SK-N-MC (cell line): ENCODE measurements at regions not wholly inside any gene's neighbourhood (a gene's known extent, or its start where the extent isn't known, plus 50 kb on each side); places are given as distances from the start of the nearest gene placed in this dataset.

ENCODE experiments used
- DNase-seq: peaks from one replicate; pipeline ENCODE4 v3.0.0-alpha.2; 2011; ENCODE audit warnings: low read depth, low spot score
- H3K27ac ChIP-seq: fragments of 200-600 bp; sonication (generic); 2 replicates; pipeline ENCODE4 v1.5.1; 2016; ENCODE audit warnings: mixed run types
- H3K36me3 ChIP-seq: fragments of 200-600 bp; sonication (generic); 2 replicates; pipeline ENCODE4 v1.6.1; 2017; ENCODE audit warnings: antibody characterized with exemption, low read length, mixed read lengths; ENCODE audit not compliant: insufficient read depth
- H3K4me3 ChIP-seq: fragments of 200-600 bp; sonication (generic); 2 replicates; pipeline ENCODE4 v1.5.1; 2016
- H3K9ac ChIP-seq: fragments of 200-600 bp; sonication (generic); 2 replicates; pipeline ENCODE4 v1.8.0; 2017; ENCODE audit warnings: mixed run types, mixed read lengths; ENCODE audit not compliant: insufficient read length
- H3K9me3 ChIP-seq: fragments of 200-600 bp; sonication (generic); 2 replicates; pipeline ENCODE4 v1.6.1; 2017; ENCODE audit warnings: low read depth, mild to moderate bottlenecking, antibody characterized with exemption, low read length, moderate library complexity, mixed read lengths
- EZH2 ChIP-seq: fragments of 200-600 bp; sonication (generic); IDR thresholded peaks from one replicate; pipeline ENCODE4 v1.6.1; 2017; ENCODE audit warnings: antibody characterized with exemption
- FOXP2 ChIP-seq: optimal IDR thresholded peaks from 2 replicates; pipeline ENCODE3; 2011; ENCODE audit warnings: mild to moderate bottlenecking, moderate library complexity; ENCODE audit not compliant: insufficient read depth; ENCODE audit errors: extremely low read length, control extremely low read depth
- POLR2AphosphoS5 ChIP-seq: IDR thresholded peaks from 2 replicates; pipeline ENCODE4 v1.6.1; 2012; ENCODE audit warnings: mild to moderate bottlenecking, low read depth, low read length, borderline replicate concordance

DNA sequence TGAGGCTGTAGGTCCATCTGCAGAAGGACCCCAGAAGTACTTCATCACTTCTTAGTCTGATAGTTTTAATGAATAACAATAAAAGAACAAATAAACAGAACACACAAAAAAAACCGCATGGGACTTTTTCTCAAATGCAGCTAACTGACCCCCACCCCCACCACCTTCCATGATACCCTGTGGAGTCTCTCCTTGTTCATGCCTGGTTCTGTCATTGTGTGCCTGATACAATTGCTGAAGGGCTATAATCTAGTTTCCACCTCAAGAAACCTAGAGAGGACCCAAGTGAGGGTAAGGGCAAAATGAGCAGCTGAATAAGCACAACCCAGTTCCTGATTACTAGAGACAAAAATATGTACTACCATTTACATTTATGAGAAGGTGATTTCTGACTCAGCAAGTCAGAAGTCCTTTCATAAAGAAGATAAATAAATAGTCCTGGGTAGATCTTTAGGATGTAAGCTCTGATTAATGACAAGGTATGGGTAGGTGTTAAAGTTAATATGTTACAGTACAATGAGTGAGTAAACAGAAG, 155.1 kb downstream of the TMA16 start:
- peak overlapping the region; percentile 6; the same call in 1 of the 2 replicates for H3K27ac ChIP-seq
- no peak overlapping the region for H3K4me3 ChIP-seq
- TF ChIP-seq POLR2AphosphoS5 (no peak), EZH2 (no peak), FOXP2 (no peak)
- no peaks in the 10 kb centered on the region; the same call in 1 of the 2 replicates for H3K9me3 ChIP-seq
- no peaks in the 10 kb centered on the region for H3K36me3 ChIP-seq
- DNase-seq, result no peak
- no peak overlapping the region for H3K9ac ChIP-seq

DNA sequence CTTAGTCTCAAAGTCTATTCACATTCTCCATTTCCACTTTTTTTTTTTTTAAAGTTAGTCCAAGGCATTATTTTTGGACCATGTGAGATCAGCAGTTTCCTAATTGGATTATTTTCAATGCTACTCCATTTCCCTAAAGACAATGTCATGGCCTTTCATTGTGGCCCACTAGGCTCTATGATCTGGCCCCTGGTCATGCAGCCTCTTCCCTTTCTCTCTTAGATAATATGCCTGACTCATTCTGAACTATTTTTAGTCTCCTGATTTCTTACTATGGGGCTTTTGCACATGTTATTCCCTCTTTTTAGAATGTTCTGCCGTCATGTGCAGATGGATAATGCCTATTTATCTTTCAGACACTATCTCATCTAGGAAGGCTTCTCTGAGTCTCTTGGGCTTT, 157.3 kb downstream of the TMA16 start:
- no peak for DNase-seq
- Histone ChIP-seq H3K27ac (no peak overlapping the region), H3K4me3 (no peak overlapping the region), H3K9me3 (no peaks in the 10 kb centered on the region), H3K36me3 (no peaks in the 10 kb centered on the region), H3K9ac (no peak overlapping the region)
- no peak for TF ChIP-seq POLR2AphosphoS5

DNA sequence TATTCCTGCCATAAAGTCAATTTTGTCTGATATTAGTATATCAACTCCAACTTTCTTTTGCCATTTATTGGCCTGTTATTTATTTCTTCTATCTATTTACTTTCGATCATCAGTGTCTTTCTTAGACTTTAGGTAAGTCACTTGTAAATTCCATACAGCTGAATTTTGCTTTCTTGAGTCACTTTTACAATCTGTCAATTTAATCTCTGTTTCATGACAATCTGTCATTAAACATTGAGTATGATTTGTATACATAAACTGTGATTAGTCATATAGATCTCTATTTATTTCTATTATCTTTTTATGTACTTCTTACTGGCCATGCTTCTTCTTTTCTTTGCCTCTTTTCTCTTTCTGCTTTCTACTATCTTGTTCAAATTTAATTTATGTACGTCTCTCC, 160.1 kb downstream of the TMA16 start:
- H3K9ac ChIP-seq, result no peak overlapping the region
- no peak overlapping the region for H3K4me3 ChIP-seq
- H3K36me3 ChIP-seq, result no peaks in the 10 kb centered on the region
- no peaks in the 10 kb centered on the region for H3K9me3 ChIP-seq
- no peak for DNase-seq
- TF ChIP-seq POLR2AphosphoS5 (no peak), EZH2 (no peak), FOXP2 (no peak)
- H3K27ac ChIP-seq, result no peak overlapping the region

DNA sequence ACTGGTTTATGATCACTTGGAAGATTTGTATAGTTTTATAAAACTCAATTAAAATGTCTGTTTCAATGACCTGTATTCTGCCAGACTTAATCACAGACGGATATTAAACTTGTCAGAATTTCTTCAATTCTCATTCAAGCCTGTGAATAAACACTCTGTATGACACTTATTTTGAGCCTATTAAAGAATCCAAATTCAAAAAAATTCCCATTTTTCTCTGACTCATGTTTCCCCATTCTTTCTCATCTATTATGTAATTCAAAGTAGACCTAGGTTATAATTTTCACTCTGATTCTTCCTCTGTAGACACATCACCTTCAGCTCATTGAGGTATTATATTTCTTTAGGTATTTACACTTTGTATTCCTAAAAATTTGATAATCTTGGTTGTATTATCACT, 166.1 kb downstream of the TMA16 start:
- TF ChIP-seq POLR2AphosphoS5, result no peak
- no peak for TF ChIP-seq EZH2
- TF ChIP-seq FOXP2, result no peak
- no peak for DNase-seq
- no peak overlapping the region for H3K9ac ChIP-seq
- no peak overlapping the region for H3K4me3 ChIP-seq
- H3K27ac ChIP-seq, result no peak overlapping the region
- H3K9me3 ChIP-seq, result no peaks in the 10 kb centered on the region
- no peaks in the 10 kb centered on the region for H3K36me3 ChIP-seq

DNA sequence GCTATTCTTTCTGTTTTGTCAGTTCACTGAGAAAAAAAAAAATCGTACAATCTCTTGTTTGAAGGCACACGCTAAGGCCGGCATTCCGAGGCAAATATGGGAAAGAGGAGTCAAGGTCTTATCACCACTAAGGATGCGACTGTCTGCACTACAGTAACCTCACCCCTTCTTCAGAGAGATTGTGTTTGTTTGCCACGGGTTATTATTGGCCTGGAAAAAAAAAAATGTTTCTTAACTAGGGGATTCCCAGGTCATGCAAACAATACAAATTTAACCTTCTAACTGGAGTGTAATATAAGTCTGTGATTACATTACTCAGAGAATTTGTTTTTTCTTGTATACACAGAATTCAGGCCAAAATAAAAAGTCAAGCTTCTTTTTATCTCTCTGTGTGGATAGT, 168.3 kb downstream of the TMA16 start:
- H3K4me3 ChIP-seq, result no peak overlapping the region
- no peak for DNase-seq
- H3K27ac ChIP-seq, result no peak overlapping the region
- H3K9me3 ChIP-seq, result no peaks in the 10 kb centered on the region
- TF ChIP-seq POLR2AphosphoS5, result no peak
- no peak for TF ChIP-seq EZH2
- no peak for TF ChIP-seq FOXP2
- H3K36me3 ChIP-seq, result no peaks in the 10 kb centered on the region
- no peak overlapping the region for H3K9ac ChIP-seq

DNA sequence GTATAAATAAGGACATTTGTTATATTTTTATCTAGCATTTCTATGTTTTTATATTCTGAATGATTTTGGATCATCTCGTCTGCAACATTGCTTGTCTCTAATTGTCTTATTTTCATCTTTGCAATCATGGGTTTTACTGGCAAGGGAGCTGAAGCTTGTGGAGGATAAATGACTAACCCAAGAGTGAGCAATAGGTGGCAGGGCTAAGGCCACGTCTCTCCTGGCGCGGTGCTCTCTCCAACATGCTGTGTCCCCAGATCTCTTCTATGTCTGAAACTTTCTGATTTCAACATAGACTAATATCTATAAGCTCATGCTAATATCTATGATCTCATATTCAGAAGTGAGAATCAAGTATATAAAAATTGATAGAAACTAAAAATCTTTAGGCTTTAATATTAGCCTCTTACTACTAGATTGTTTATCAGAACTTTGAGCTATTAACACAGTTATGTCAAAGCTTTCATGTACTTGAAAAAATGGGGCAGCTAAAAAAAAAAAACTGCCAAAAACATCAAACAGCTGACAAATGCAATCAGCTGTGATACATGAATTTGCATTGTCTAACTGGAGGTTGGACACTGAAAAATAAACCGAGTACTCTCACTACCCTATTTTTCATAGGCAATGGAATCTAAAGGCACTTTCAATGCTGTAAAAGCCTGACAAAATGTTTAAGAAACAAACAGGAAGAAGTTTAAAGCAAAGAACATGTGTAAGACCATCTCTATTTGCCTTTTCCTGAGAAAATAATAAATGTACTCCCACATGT, 169.2 kb downstream of the TMA16 start:
- Histone ChIP-seq H3K4me3 (no peak overlapping the region), H3K9me3 (no peaks in the 10 kb centered on the region), H3K36me3 (no peaks in the 10 kb centered on the region), H3K9ac (no peak overlapping the region), H3K27ac (0 out of 2 replicates have a peak overlapping the region, but pooled peaks have one; percentile 43)
- TF ChIP-seq POLR2AphosphoS5, result no peak
- TF ChIP-seq FOXP2, result no peak
- no peak for DNase-seq

DNA sequence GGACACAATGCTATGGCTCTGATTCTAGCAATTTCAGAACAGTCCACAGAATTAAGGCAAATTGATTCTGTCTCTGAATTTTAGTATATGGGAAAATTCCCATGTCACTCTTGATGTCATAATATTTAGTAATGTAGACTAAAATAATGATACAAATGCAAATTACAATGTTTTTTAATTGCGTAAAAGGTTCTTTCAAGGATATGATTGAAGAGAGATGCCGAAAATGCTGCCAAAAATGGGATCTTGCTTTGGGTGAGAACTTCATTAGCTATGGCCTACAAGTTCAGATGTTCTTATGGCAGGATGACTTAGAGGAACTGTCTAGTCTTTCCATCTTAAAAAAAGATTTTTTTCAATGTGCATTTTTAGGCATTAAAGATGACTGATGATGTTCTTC, 170.6 kb downstream of the TMA16 start:
- Histone ChIP-seq H3K9ac (no peak overlapping the region), H3K36me3 (no peaks in the 10 kb centered on the region), H3K27ac (no peak overlapping the region), H3K9me3 (no peaks in the 10 kb centered on the region), H3K4me3 (no peak overlapping the region)
- TF ChIP-seq POLR2AphosphoS5 (no peak), FOXP2 (no peak), EZH2 (no peak)
- DNase-seq, result no peak

DNA sequence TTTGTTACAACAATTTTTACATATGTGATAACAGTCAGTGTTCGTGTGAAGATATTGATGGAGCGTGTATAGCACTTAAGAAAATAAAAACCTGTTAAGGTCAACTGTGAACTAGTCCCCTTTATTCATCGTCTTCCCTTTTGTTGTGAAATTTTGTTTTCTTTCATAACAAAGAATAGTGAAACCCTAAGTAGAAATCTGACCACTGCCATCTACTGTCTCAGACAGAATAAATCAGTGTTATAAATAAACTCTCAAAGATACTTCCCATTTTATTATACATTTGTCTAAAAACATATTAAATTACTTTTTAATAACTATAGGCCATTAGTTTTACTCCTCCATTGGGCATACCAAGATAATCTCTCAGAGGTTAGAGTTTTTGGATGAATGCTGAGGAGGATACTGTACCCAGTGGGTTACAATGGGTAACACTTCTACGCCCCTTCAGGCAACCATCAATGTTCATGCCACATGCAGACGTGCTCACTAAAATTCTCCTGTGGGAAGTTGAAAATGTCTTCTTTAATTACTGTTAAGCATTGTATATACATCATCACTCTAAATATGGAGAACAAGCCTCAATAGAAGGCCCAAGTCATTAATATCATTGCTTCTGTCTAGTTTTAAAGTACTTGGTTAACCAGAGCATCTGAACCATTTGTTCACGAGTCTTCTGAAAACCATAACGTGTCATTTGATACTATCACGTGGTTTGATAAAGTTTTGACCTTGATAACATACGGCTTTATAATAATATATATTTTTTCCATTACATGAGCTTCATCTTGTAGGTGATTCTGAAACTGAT, 171.2 kb downstream of the TMA16 start:
- H3K9ac ChIP-seq, result no peak overlapping the region
- H3K9me3 ChIP-seq, result no peaks in the 10 kb centered on the region
- TF ChIP-seq POLR2AphosphoS5 (no peak), FOXP2 (no peak), EZH2 (no peak)
- DNase-seq, result no peak
- H3K36me3 ChIP-seq, result no peaks in the 10 kb centered on the region
- H3K4me3 ChIP-seq, result peak overlapping the region; percentile 44; the same call in 1 of the 2 replicates
- peak overlapping the region; percentile 79 for H3K27ac ChIP-seq
